Limb (tissue), 2 donors: ENCODE measurements at regions not wholly inside any gene's neighbourhood (a gene's known extent, or its start where the extent isn't known, plus 50 kb on each side); places are given as distances from the start of the nearest gene placed in this dataset.

Source experiments
- DNase-seq, 2 donors: peaks; one replicate each; pipeline ENCODE4 v3.0.0-alpha.2; 2016; ENCODE audit errors: extremely low spot score in 2 of 2

- DNase-seq: no peak
These were observed 92.0 kb upstream of the CAMK1G start for GRCh38 chr1:209491496-209491895.

- DNase-seq: no peak
These were observed 91.6 kb upstream of the CAMK1G start for GRCh38 chr1:209491897-209492296.

GRCh38 chr1:209493559-209493958 is 90.0 kb upstream of the CAMK1G start:
- peak in 1 of 2 donors; percentile 10 for DNase-seq

GRCh38 chr1:209497729-209498128 is 85.8 kb upstream of the CAMK1G start:
- DNase-seq: no peak

- DNase-seq: no peak
These were observed 82.5 kb upstream of the CAMK1G start for GRCh38 chr1:209500993-209501392.

GRCh38 chr1:209503196-209503595 is 80.3 kb upstream of the CAMK1G start:
- no peak for DNase-seq

- DNase-seq: no peak
These were observed 78.9 kb upstream of the CAMK1G start for GRCh38 chr1:209504571-209504970.

GRCh38 chr1:209505044-209505443 is 78.5 kb upstream of the CAMK1G start:
- DNase-seq: no peak

- no peak for DNase-seq
These were observed 77.4 kb upstream of the CAMK1G start for GRCh38 chr1:209506101-209506500.

GRCh38 chr1:209509039-209509438 is 74.5 kb upstream of the CAMK1G start:
- DNase-seq: no peak

- no peak for DNase-seq
These were observed 73.5 kb upstream of the CAMK1G start for GRCh38 chr1:209510063-209510462.

GRCh38 chr1:209511169-209511568 is 72.3 kb upstream of the CAMK1G start:
- DNase-seq: no peak

GRCh38 chr1:209512821-209513220 is 70.7 kb upstream of the CAMK1G start:
- no peak for DNase-seq

- peak in 1 of 2 donors; percentile 9 for DNase-seq
These were observed 70.3 kb upstream of the CAMK1G start for GRCh38 chr1:209513226-209513625.

- DNase-seq: no peak
These were observed 66.5 kb upstream of the CAMK1G start for GRCh38 chr1:209516771-209517680.

GRCh38 chr1:209517681-209518050 is 65.8 kb upstream of the CAMK1G start:
- DNase-seq: no peak

- DNase-seq: no peak
These were observed 63.7 kb upstream of the CAMK1G start for GRCh38 chr1:209519786-209520185.

- DNase-seq: no peak
These were observed 60.7 kb upstream of the CAMK1G start for GRCh38 chr1:209522826-209523225.

GRCh38 chr1:209526137-209526536 is 57.4 kb upstream of the CAMK1G start:
- DNase-seq: no peak

- no peak for DNase-seq
These were observed 56.1 kb upstream of the CAMK1G start for GRCh38 chr1:209527372-209527771.

GRCh38 chr1:209527993-209528717 is 55.4 kb upstream of the CAMK1G start:
- DNase-seq: no peak

GRCh38 chr1:209529233-209529632 is 54.3 kb upstream of the CAMK1G start:
- DNase-seq: no peak

GRCh38 chr1:209531006-209531405 is 52.5 kb upstream of the CAMK1G start:
- no peak for DNase-seq
